ENCODE measurements at regions not wholly inside any gene's neighbourhood (a gene's known extent, or its start where the extent isn't known, plus 50 kb on each side); places are given as distances from the start of the nearest gene placed in this dataset.

DNA sequence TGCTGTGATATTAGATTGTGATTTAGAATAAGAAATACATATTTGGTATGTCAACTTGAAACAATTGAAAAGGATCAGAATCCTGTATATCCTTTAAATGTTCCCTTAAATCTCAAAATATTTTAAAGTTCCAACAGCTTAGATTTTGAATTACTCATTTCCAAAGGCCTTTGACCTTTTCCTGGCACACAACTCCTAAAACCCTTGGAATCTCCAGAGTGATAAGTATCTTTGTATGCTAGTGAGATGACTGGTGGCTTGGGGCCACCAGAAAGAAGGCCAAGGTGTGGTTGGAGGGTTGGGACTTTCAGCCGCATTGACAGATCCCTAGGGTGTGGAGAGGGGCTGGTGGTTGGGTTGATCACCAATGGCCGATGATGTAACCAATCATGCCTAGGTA is 104.7 kb downstream of the YIPF5 start:
- no TSS peak for BruUV-seq (replicated peaks)
- no peak for FAIRE-seq
- in situ Hi-C loops (cut with MboI): no loop called here
- WGBS (ENCODE audit: insufficient coverage, insufficient replicate concordance, low lambda C conversion rate, missing lambda C conversion rate): 70% methylated on average over 2 of the region's 2 CpGs
- H3K27me3 ChIP-seq (replicated peaks in 1 of 2; ENCODE audit: control insufficient read depth in 2 of 2, insufficient read depth in 2 of 2, low read length in 1 of 2): no peaks in the 10 kb centered on the region
- H3K36me3 ChIP-seq (ENCODE audit: control insufficient read depth in 2 of 2, insufficient read depth in 2 of 2, low read length in 1 of 2): no peaks in the 10 kb centered on the region
- ChIA-PET CTCF (no interaction called here), SMC1A (ENCODE audit: uncharacterized antibody, unreplicated experiment) (interaction anchor here (0.7 kb wide), 1 partner anchor 299 kb away, joined by 3 read pairs; no protein-coding TSS in a partner anchor), RAD21 (ENCODE audit: unreplicated experiment) (no interaction called here), POLR2A (no interaction called here)
- H3K4me2 ChIP-seq (ENCODE audit: control insufficient read depth, insufficient read depth): no peak overlapping the region
- no peak overlapping the region for H3K9ac ChIP-seq (ENCODE audit: control insufficient read depth, insufficient read depth, low read length)
- ATAC-seq: no peak
- no peaks in the 10 kb centered on the region for H3K9me3 ChIP-seq (replicated peaks; ENCODE audit: control insufficient read depth, insufficient read depth, low read length)
- H3K79me2 ChIP-seq (ENCODE audit: control insufficient read depth, insufficient read depth, low read length): no peaks in the 10 kb centered on the region
- no peak overlapping the region for H3K4me3 ChIP-seq
- DNase-seq (ENCODE audit: low read depth, low spot score): no peak
- intact Hi-C loops (cut with micrococcal nuclease; ENCODE audit: unreplicated experiment): no loop called here
- H3K27ac ChIP-seq (ENCODE audit: control insufficient read depth, insufficient read depth): no peak overlapping the region
- H3K4me1 ChIP-seq (ENCODE audit: control insufficient read depth, insufficient read depth, low read length): no peaks in the 10 kb centered on the region
- H4K20me1 ChIP-seq (ENCODE audit: control insufficient read depth, insufficient read depth): no peaks in the 10 kb centered on the region
- no peak overlapping the region for H2AFZ ChIP-seq (ENCODE audit: control insufficient read depth, low read depth, low read length)
- no peak for TF ChIP-seq MEF2A (IDR thresholded peaks at IDR 0.05; ENCODE audit: insufficient read depth, low read depth, low read length)
- TF ChIP-seq, protein P1, sequence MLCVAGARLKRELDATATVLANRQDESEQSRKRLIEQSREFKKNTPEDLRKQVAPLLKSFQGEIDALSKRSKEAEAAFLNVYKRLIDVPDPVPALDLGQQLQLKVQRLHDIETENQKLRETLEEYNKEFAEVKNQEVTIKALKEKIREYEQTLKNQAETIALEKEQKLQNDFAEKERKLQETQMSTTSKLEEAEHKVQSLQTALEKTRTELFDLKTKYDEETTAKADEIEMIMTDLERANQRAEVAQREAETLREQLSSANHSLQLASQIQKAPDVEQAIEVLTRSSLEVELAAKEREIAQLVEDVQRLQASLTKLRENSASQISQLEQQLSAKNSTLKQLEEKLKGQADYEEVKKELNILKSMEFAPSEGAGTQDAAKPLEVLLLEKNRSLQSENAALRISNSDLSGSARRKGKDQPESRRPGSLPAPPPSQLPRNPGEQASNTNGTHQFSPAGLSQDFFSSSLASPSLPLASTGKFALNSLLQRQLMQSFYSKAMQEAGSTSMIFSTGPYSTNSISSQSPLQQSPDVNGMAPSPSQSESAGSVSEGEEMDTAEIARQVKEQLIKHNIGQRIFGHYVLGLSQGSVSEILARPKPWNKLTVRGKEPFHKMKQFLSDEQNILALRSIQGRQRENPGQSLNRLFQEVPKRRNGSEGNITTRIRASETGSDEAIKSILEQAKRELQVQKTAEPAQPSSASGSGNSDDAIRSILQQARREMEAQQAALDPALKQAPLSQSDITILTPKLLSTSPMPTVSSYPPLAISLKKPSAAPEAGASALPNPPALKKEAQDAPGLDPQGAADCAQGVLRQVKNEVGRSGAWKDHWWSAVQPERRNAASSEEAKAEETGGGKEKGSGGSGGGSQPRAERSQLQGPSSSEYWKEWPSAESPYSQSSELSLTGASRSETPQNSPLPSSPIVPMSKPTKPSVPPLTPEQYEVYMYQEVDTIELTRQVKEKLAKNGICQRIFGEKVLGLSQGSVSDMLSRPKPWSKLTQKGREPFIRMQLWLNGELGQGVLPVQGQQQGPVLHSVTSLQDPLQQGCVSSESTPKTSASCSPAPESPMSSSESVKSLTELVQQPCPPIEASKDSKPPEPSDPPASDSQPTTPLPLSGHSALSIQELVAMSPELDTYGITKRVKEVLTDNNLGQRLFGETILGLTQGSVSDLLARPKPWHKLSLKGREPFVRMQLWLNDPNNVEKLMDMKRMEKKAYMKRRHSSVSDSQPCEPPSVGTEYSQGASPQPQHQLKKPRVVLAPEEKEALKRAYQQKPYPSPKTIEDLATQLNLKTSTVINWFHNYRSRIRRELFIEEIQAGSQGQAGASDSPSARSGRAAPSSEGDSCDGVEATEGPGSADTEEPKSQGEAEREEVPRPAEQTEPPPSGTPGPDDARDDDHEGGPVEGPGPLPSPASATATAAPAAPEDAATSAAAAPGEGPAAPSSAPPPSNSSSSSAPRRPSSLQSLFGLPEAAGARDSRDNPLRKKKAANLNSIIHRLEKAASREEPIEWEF (IDR thresholded peaks at IDR 0.05; ENCODE audit: insufficient replicate concordance, low read depth, low read length): no peak
- TF ChIP-seq, protein P2, sequence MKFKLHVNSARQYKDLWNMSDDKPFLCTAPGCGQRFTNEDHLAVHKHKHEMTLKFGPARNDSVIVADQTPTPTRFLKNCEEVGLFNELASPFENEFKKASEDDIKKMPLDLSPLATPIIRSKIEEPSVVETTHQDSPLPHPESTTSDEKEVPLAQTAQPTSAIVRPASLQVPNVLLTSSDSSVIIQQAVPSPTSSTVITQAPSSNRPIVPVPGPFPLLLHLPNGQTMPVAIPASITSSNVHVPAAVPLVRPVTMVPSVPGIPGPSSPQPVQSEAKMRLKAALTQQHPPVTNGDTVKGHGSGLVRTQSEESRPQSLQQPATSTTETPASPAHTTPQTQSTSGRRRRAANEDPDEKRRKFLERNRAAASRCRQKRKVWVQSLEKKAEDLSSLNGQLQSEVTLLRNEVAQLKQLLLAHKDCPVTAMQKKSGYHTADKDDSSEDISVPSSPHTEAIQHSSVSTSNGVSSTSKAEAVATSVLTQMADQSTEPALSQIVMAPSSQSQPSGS (IDR thresholded peaks at IDR 0.05; ENCODE audit: low read length): no peak
- no peak for TF ChIP-seq EZH2 (IDR thresholded peaks at IDR 0.05; ENCODE audit: borderline replicate concordance, control insufficient read depth, low read depth, low read length)
- no peak for TF ChIP-seq SRF (IDR thresholded peaks at IDR 0.05; ENCODE audit: low read depth in 2 of 2, low read length in 2 of 2)
- no peak for TF ChIP-seq SPI1 (IDR thresholded peaks at IDR 0.05; ENCODE audit: borderline replicate concordance, insufficient read depth, low read depth, low read length)
- TF ChIP-seq, protein P3, sequence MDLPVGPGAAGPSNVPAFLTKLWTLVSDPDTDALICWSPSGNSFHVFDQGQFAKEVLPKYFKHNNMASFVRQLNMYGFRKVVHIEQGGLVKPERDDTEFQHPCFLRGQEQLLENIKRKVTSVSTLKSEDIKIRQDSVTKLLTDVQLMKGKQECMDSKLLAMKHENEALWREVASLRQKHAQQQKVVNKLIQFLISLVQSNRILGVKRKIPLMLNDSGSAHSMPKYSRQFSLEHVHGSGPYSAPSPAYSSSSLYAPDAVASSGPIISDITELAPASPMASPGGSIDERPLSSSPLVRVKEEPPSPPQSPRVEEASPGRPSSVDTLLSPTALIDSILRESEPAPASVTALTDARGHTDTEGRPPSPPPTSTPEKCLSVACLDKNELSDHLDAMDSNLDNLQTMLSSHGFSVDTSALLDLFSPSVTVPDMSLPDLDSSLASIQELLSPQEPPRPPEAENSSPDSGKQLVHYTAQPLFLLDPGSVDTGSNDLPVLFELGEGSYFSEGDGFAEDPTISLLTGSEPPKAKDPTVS (IDR thresholded peaks at IDR 0.05; ENCODE audit: low read depth, low read length): no peak
- TF ChIP-seq TCF3 (IDR thresholded peaks at IDR 0.05; ENCODE audit: borderline replicate concordance, insufficient read depth, low read depth, low read length): no peak
- TF ChIP-seq NFYB (IDR thresholded peaks at IDR 0.05; ENCODE audit: insufficient read depth, low read depth, low read length): no peak
- no peak for TF ChIP-seq IRF4 (IDR thresholded peaks at IDR 0.05; ENCODE audit: low read depth, low read length)
- TF ChIP-seq ZNF207 (IDR thresholded peaks at IDR 0.05; ENCODE audit: borderline replicate concordance): no peak
- TF ChIP-seq, protein P4, sequence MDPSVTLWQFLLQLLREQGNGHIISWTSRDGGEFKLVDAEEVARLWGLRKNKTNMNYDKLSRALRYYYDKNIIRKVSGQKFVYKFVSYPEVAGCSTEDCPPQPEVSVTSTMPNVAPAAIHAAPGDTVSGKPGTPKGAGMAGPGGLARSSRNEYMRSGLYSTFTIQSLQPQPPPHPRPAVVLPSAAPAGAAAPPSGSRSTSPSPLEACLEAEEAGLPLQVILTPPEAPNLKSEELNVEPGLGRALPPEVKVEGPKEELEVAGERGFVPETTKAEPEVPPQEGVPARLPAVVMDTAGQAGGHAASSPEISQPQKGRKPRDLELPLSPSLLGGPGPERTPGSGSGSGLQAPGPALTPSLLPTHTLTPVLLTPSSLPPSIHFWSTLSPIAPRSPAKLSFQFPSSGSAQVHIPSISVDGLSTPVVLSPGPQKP (IDR thresholded peaks at IDR 0.05; ENCODE audit: low read depth, low read length): no peak
- no peak for TF ChIP-seq NR2C2 (IDR thresholded peaks at IDR 0.05; ENCODE audit: borderline replicate concordance, control insufficient read depth, insufficient read length, low read depth)
- TF ChIP-seq POLR2A (IDR thresholded peaks at IDR 0.05; ENCODE audit: low read depth, low read length): no peak

All from GM12878 (cell line).